ENCODE measurements at regions not wholly inside any gene's neighbourhood (a gene's known extent, or its start where the extent isn't known, plus 50 kb on each side); places are given as distances from the start of the nearest gene placed in this dataset.

GRCh38 chr14:52148371-52148770 is 79.5 kb upstream of the NID2 start:
- Histone ChIP-seq H2AFZ (ENCODE audit: low read depth, low read length) (no peak overlapping the region), H3K4me2 (ENCODE audit: insufficient read depth, low read length) (no peak overlapping the region), H3K27ac (ENCODE audit: extremely low read depth, low read depth, low read length) (no peak overlapping the region), H3K27me3 (ENCODE audit: control insufficient read depth in 2 of 2, insufficient read depth in 2 of 2, low read length in 2 of 2) (no peaks in the 10 kb centered on the region), H3K79me2 (ENCODE audit: control insufficient read depth, insufficient read depth, low read length) (no peaks in the 10 kb centered on the region), H3K9ac (ENCODE audit: insufficient read depth in 1 of 2, low read depth in 2 of 2, low read length in 2 of 2) (no peak overlapping the region), H3K4me1 (replicated peaks in 1 of 2; ENCODE audit: control insufficient read depth in 2 of 2, insufficient read depth in 2 of 2, low read length in 2 of 2) (no peaks in the 10 kb centered on the region), H3K4me3 (no peak overlapping the region), H4K20me1 (replicated peaks; ENCODE audit: control insufficient read depth, insufficient read depth, low read length) (no peaks in the 10 kb centered on the region), H3K9me1 (ENCODE audit: control insufficient read depth, insufficient read depth, low read length) (no peaks in the 10 kb centered on the region), H3K9me3 (replicated peaks; ENCODE audit: control insufficient read depth, insufficient read depth, low read depth, low read length) (no peaks in the 10 kb centered on the region), H3K36me3 (ENCODE audit: control insufficient read depth, insufficient read depth, low read length) (no peaks in the 10 kb centered on the region)
- CTCF ChIA-PET (ENCODE audit: low intra/inter-chr PET ratio), result no interaction called here
- POLR2A ChIA-PET, result no interaction called here
- in situ Hi-C loops (cut with MboI) (no loop called here), intact Hi-C loops (cut with micrococcal nuclease) (no loop called here)
- WGBS (ENCODE audit: insufficient coverage, low coverage, missing lambda C conversion rate), result 0% methylated on average over 1 of the region's 1 CpG
- BruUV-seq (replicated peaks), result no TSS peak
- no peak for TF ChIP-seq ID3 (CRISPR knock-in tag; IDR thresholded peaks at IDR 0.05)
- TF ChIP-seq ID3 (tag; IDR thresholded peaks at IDR 0.05), result no peak
- TF ChIP-seq SOX6 (IDR thresholded peaks at IDR 0.05), result no peak
- TF ChIP-seq UBTF (IDR thresholded peaks at IDR 0.05; ENCODE audit: borderline replicate concordance in 1 of 2, low read depth in 2 of 2, low read length in 2 of 2), result no peak
- no peak for TF ChIP-seq USF2 (CRISPR knock-in tag; IDR thresholded peaks at IDR 0.05)
- no peak for TF ChIP-seq ZNF699 (CRISPR knock-in tag; IDR thresholded peaks at IDR 0.05; ENCODE audit: insufficient replicate concordance)
- TF ChIP-seq EGR1 (conservative IDR thresholded peaks at IDR 0.05), result no peak
- no peak for TF ChIP-seq ZNF212 (CRISPR knock-in tag; IDR thresholded peaks at IDR 0.05)
- no peak for TF ChIP-seq SETDB1 (IDR thresholded peaks at IDR 0.05; ENCODE audit: low read length)
- TF ChIP-seq ARNT (IDR thresholded peaks at IDR 0.05), result no peak
- no peak for TF ChIP-seq ZNF778 (CRISPR knock-in tag; IDR thresholded peaks at IDR 0.05)
- no peak for TF ChIP-seq MAFF (IDR thresholded peaks at IDR 0.05; ENCODE audit: low read length)
- no peak for TF ChIP-seq ZNF274 (IDR thresholded peaks at IDR 0.05; ENCODE audit: borderline replicate concordance, low read depth, low read length)
- no peak for TF ChIP-seq MLX (CRISPR knock-in tag; conservative IDR thresholded peaks at IDR 0.05)
- no peak for TF ChIP-seq XRCC5 (IDR thresholded peaks at IDR 0.05; ENCODE audit: low read depth, low read length)
- ATAC-seq (no peak), DNase-seq (ENCODE audit: extremely low read depth in 1 of 4, low spot score in 3 of 4) (no peak), FAIRE-seq (no peak)
